Stomach (tissue), 8 donors: ENCODE measurements at regions not wholly inside any gene's neighbourhood (a gene's known extent, or its start where the extent isn't known, plus 50 kb on each side); places are given as distances from the start of the nearest gene placed in this dataset.

Experiments
- DNase-seq, 2 donors: peaks; one replicate each; pipeline versions ENCODE4 v3.0.0 to v3.0.0-alpha.2; 2013 to 2019
- H3K27ac ChIP-seq, 5 donors: fragments of 200-600 bp in 4 of 5; sonication (generic) in 4 of 5; one replicate each; pipeline ENCODE4 v1.5.1; 2013 to 2019; ENCODE audit warnings: mild to moderate bottlenecking in 1 of 5, moderate library complexity in 1 of 5
- H3K27me3 ChIP-seq, 3 donors: fragments of 200-600 bp; sonication (generic); one replicate each; pipeline ENCODE4 v1.5.1; 2017 to 2019; ENCODE audit warnings: mixed run types in 1 of 3
- H3K36me3 ChIP-seq, 4 donors: fragments of 200-600 bp; sonication (generic); 1 replicate in 3 of 4; 2 replicates in 1 of 4; pipeline ENCODE4 v1.5.1; 2016 to 2019
- H3K4me1 ChIP-seq, 4 donors: fragments of 200-600 bp; sonication (generic); one replicate each; pipeline ENCODE4 v1.5.1; 2016 to 2019
- H3K4me3 ChIP-seq, 4 donors: fragments of 200-600 bp; sonication (generic) in 3 of 4; one replicate each; pipeline ENCODE4 v1.5.1; 2016 to 2019; ENCODE audit warnings: mild to moderate bottlenecking in 1 of 4
- H3K9me3 ChIP-seq, 4 donors: fragments of 200-600 bp; sonication (generic); one replicate each; pipeline ENCODE4 v1.5.1; 2016 to 2019
- EP300 ChIP-seq: sonication (generic); formaldehyde crosslinking; IDR thresholded peaks from one replicate; pipeline ENCODE4 v1.6.1; 2017; ENCODE audit warnings: antibody characterized with exemption
- POLR2A ChIP-seq, 4 donors: fragments of 450-650 bp; IDR thresholded peaks; one replicate each; pipeline ENCODE4 v1.6.1; 2016; ENCODE audit warnings: antibody characterized with exemption in 4 of 4, control low read depth in 2 of 4, mild to moderate bottlenecking in 1 of 4, moderate library complexity in 1 of 4
- POLR2AphosphoS5 ChIP-seq, 3 donors: sonication (generic); formaldehyde crosslinking; IDR thresholded peaks; one replicate each; pipeline ENCODE4 v1.6.1; 2016; ENCODE audit warnings: antibody characterized with exemption in 3 of 3
- WGBS, 5 donors: extraction: QIAGEN DNeasy Blood & Tissue Kit in 3 of 5; methylation state at CpG; one replicate each; pipeline versions ENCODE4 v1.1.5 to v1.1.7; 2013 to 2018; 5-methylcytosine and 5-hydroxymethylcytosine counted together
- intact Hi-C: fragments of 100-400 bp; cut with DNase I; formaldehyde crosslinking; loops from one replicate; pipeline ENCODE4 v1.15.1; 2023; ENCODE audit warnings: low total_unique reads
- TF ChIP-seq, protein P1 (sequence below), 7 experiments: fragments of 450-650 bp in 4 of 7; fragments of 200-600 bp in 3 of 7; sonication (generic) in 3 of 7; IDR thresholded peaks; one replicate each; pipeline ENCODE4 v1.5.1; 2016 to 2019; ENCODE audit warnings: antibody characterized with exemption in 7 of 7, control low read depth in 2 of 7, mild to moderate bottlenecking in 1 of 7
- donor health status: healthy with polysubstance abuse.
- donor health status: Bipolar disorder and iron deficiency.
- donor health status: healthy.

DNA sequence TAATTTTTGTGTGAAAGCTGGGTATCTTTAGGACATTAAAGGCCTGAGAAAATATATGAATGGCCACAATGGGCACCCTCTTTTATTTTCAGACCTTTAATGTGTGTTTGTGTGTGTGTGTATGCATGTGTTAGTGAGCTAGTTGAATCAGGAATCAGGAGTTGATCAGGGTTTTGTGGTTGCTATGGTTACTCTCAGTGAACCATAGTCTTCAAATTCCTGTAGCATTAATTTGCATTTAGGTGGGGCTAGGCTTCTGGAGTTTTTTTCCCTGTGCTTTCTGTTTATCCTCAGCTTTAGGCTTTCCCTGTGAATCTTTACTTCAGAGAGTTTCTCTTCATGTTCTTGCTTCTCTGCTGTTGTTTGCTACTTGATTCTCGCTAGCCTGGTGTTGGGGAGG lies 122.0 kb upstream of the ONECUT1 start:
- intact Hi-C loops = no loop called here
- Histone ChIP-seq H3K4me3 (no peak overlapping the region), H3K27ac (no peak overlapping the region), H3K36me3 (no peaks in the 10 kb centered on the region), H3K4me1 (no peaks in the 10 kb centered on the region), H3K9me3 (no peaks in the 10 kb centered on the region), H3K27me3 (peaks cover 0 to 6% (median 0%) of the 10 kb centered on the region in 3 donors)
- WGBS, 5 donors = 67 to 89% (median 73%) methylated on average over 1 of the region's 1 CpG
- no peak for DNase-seq
- TF ChIP-seq EP300 = no peak
- TF ChIP-seq POLR2A (IDR thresholded peaks at IDR 0.05) = no peak
- TF ChIP-seq, protein P1, sequence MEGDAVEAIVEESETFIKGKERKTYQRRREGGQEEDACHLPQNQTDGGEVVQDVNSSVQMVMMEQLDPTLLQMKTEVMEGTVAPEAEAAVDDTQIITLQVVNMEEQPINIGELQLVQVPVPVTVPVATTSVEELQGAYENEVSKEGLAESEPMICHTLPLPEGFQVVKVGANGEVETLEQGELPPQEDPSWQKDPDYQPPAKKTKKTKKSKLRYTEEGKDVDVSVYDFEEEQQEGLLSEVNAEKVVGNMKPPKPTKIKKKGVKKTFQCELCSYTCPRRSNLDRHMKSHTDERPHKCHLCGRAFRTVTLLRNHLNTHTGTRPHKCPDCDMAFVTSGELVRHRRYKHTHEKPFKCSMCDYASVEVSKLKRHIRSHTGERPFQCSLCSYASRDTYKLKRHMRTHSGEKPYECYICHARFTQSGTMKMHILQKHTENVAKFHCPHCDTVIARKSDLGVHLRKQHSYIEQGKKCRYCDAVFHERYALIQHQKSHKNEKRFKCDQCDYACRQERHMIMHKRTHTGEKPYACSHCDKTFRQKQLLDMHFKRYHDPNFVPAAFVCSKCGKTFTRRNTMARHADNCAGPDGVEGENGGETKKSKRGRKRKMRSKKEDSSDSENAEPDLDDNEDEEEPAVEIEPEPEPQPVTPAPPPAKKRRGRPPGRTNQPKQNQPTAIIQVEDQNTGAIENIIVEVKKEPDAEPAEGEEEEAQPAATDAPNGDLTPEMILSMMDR (IDR thresholded peaks at IDR 0.05) = no peak
- no peak for TF ChIP-seq POLR2AphosphoS5 (IDR thresholded peaks at IDR 0.05)

DNA sequence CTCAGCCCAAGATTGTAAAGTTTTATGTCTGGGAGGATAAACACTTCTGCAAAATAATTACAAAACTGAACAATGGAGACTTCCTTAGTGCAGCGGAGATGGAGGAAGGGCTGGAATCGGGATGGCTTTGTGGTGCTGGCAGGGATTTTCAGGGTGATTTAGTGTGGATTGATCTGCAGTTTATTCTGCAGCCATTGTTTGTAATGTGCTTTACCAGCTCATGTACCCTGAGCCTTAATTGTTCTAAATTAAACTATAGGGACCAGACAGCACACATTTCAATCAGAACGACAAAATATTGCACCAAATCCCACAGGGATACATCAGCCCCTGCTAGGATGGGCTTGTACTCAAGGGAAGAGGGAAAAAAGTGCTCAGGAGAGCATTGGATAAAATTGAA lies 103.2 kb upstream of the ONECUT1 start:
- Histone ChIP-seq H3K9me3 (no peaks in the 10 kb centered on the region), H3K4me3 (no peak overlapping the region), H3K4me1 (no peaks in the 10 kb centered on the region), H3K27me3 (peaks cover 0 to 7% (median 0%) of the 10 kb centered on the region in 3 donors), H3K27ac (no peak overlapping the region), H3K36me3 (no peaks in the 10 kb centered on the region)
- 51 to 70% (median 55%) methylated on average over 3 of the region's 3 CpGs for WGBS, 5 donors
- no peak for TF ChIP-seq POLR2A (IDR thresholded peaks at IDR 0.05)
- TF ChIP-seq POLR2AphosphoS5 (IDR thresholded peaks at IDR 0.05) = no peak
- TF ChIP-seq EP300 = no peak
- TF ChIP-seq, protein P1 (IDR thresholded peaks at IDR 0.05) = no peak
- intact Hi-C loops = no loop called here
- DNase-seq = no peak

DNA sequence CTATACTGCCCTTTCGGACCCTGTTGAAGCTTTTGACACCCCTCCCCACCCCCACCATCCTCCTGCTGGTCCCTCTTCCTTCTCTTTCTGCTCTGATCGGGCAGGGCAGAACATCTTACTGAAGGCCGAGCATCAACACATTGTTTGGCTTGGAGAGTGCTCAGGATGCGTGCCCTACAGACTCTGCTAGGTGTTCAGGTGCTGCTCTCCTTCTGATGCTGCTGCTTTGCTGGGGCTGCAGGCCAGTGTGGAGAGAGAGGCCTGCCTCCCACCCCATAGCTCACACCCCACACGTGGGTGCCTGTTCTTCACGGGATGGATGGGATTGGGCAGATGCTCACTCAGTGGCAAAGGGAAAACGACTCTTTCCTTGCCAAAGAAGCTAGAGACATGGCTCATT lies 89.8 kb upstream of the ONECUT1 start:
- intact Hi-C loops = no loop called here
- WGBS, 5 donors = 31 to 54% (median 47%) methylated on average over 7 of the region's 7 CpGs
- H3K36me3 ChIP-seq = no peaks in the 10 kb centered on the region
- H3K27ac ChIP-seq = no peak overlapping the region
- no peak overlapping the region for H3K4me3 ChIP-seq
- H3K4me1 ChIP-seq = no peaks in the 10 kb centered on the region
- no peak for DNase-seq
- H3K27me3 ChIP-seq = no peaks in the 10 kb centered on the region
- TF ChIP-seq EP300 = no peak
- no peak for TF ChIP-seq POLR2A (IDR thresholded peaks at IDR 0.05)
- TF ChIP-seq POLR2AphosphoS5 (IDR thresholded peaks at IDR 0.05) = no peak
- TF ChIP-seq, protein P1 (IDR thresholded peaks at IDR 0.05) = no peak
- no peaks in the 10 kb centered on the region for H3K9me3 ChIP-seq

DNA sequence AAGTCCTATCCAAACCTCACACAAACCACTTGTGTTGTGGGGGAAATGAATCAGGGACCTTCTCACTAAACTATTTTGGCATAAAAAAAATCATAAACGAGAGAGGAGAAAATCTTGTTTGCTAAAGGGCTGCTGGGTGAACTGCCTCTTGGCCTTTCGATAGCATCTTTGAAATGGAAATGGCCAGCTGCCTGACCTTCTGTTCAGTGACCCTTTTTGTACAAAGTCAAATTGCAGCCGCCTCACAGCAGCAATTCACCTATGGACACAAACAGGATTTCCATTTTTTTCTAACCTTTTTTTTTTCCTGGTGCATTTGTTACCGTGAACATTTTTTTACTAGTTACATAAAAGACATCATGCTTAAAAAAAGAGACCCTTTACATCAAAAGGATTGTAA lies 89.0 kb upstream of the ONECUT1 start:
- Histone ChIP-seq H3K4me3 (no peak overlapping the region), H3K9me3 (no peaks in the 10 kb centered on the region), H3K4me1 (no peaks in the 10 kb centered on the region), H3K27me3 (no peaks in the 10 kb centered on the region), H3K36me3 (no peaks in the 10 kb centered on the region), H3K27ac (no peak overlapping the region)
- WGBS, 5 donors = 44 to 61% (median 48%) methylated on average over 4 of the region's 4 CpGs
- intact Hi-C loops = no loop called here
- no peak for DNase-seq
- no peak for TF ChIP-seq POLR2A (IDR thresholded peaks at IDR 0.05)
- TF ChIP-seq EP300 = no peak
- TF ChIP-seq, protein P1 (IDR thresholded peaks at IDR 0.05) = no peak
- no peak for TF ChIP-seq POLR2AphosphoS5 (IDR thresholded peaks at IDR 0.05)
